ENCODE measurements at regions not wholly inside any gene's neighbourhood (a gene's known extent, or its start where the extent isn't known, plus 50 kb on each side); places are given as distances from the start of the nearest gene placed in this dataset.
A peak's percentile ranks its signal among the peaks of the same experiment; 100 is the strongest.

DNA sequence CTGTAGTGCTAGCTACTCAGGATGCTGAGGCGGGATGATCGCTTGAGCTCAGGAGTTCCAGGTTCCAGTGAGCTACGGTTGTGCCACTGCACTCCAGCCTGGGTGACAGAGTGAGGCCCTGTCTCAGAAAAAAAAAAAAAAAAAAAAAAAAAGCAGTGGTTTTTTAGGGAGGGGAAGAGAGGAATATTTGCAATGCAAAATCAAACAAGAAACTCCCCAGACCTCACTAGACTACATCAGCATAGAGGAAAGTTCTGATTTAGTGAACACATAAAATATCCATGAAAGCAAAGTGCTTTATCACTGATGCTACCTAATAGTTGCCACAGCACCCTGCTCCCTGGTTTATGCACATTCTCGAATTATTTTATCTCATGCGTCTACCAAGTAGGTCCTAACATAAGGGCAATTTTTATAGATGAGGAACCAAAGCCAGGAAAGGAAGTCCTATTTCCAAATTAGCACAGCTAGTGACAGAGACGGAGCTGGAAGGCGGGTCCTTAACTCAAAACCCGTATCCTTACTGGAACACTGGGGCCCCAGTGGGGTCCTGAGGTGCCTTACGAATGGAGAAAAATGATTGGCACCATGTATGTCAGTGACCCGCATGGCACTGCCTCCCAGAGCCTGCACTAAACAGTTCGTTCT, 50.7 kb upstream of the GPR157 start:
- H3K4me1 Mint-ChIP-seq, result peaks cover 6 to 14% (median 7%) of the 10 kb centered on the region in 3 donors
- no peak overlapping the region for H3K4me3 Mint-ChIP-seq
- ATAC-seq (replicated peaks in 1 of 4) (no peak), DNase-seq (no peak)
- H3K27ac Mint-ChIP-seq, result no peak overlapping the region
- Histone ChIP-seq H3K36me3 (ENCODE audit: control insufficient read depth in 2 of 2, extremely low read depth in 1 of 2, insufficient read depth in 1 of 2, low read length in 1 of 2) (no peaks in the 10 kb centered on the region), H3K27me3 (replicated peaks in 1 of 2; ENCODE audit: control insufficient read depth in 2 of 2, extremely low read depth in 1 of 2, insufficient read depth in 2 of 2, low read length in 1 of 2) (peaks cover 6 to 52% of the 10 kb centered on the region in 2 experiments), H3K9me3 (no peaks in the 10 kb centered on the region), H3K4me3 (ENCODE audit: control insufficient read depth in 1 of 2, extremely low read depth in 1 of 2, low read length in 1 of 2) (no peak overlapping the region), H3K4me1 (ENCODE audit: control insufficient read depth in 1 of 2, extremely low read depth in 1 of 2, insufficient read depth in 2 of 2, low read length in 2 of 2) (peaks cover 2 to 16% of the 10 kb centered on the region in 2 experiments), H3K27ac (ENCODE audit: low read length) (no peak overlapping the region)
- peaks cover 12 to 30% of the 10 kb centered on the region in 2 donors for H3K27me3 Mint-ChIP-seq
- peaks cover 0 to 2% (median 0%) of the 10 kb centered on the region in 3 donors for H3K9me3 Mint-ChIP-seq
- H3K36me3 Mint-ChIP-seq, result no peaks in the 10 kb centered on the region
- ChIA-PET CTCF (no interaction called here), POLR2A (no interaction called here)
- 90% methylated on average over 7 of the region's 11 CpGs for WGBS (ENCODE audit: insufficient coverage)

- H3K4me3 Mint-ChIP-seq, result no peak overlapping the region
- no peak overlapping the region for H3K27ac Mint-ChIP-seq
- 89% methylated on average over 4 of the region's 8 CpGs for WGBS (ENCODE audit: insufficient coverage)
These were observed 51.4 kb upstream of the GPR157 start for GRCh38 chr1:9180111-9180819.

DNA sequence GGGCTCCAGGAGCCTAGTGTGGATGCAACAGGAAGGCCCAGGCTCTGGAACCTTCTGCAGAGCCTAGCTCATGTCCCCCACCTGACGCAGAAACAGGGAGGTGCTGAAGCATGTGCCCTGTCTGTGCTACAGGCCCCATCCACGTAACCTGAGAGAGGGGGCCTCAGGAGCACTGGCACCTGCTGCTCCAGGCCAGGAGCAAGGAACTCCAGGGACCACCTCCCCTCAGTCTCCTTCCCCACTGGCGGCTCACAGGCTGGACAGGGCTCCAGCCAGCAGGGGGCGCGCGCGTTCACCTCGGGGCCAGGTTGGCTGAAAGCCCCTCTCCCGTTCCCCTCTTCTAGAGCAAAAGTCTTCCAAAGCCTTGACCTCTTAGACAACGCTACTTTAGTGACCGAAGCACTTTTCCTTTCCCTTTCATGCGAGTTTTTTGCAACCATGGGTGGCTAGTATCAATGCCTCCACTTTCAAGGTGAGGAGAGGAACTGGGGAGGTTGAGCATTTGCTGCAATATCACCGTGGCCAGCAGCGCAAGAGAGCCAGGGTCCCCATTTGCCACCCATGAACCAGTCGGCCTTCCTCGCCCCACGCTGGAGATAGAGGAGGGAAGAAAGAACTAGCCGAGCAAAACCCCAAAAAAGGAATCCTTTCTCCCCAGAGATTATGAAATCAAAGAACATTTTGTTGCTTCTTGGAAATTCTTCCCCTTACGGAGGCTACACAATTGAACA, 52.4 kb upstream of the GPR157 start:
- CTCF ChIA-PET, result interaction anchor here in 1 of 2 donors (0.5 kb wide), 1 partner anchor 108 kb away, joined by 8 read pairs; no protein-coding TSS in a partner anchor
- Histone ChIP-seq H3K4me1 (ENCODE audit: control insufficient read depth in 1 of 2, extremely low read depth in 1 of 2, insufficient read depth in 2 of 2, low read length in 2 of 2) (peaks cover 2 to 16% of the 10 kb centered on the region in 2 experiments), H3K27ac (ENCODE audit: low read length) (no peak overlapping the region), H3K36me3 (ENCODE audit: control insufficient read depth in 2 of 2, extremely low read depth in 1 of 2, insufficient read depth in 1 of 2, low read length in 1 of 2) (no peaks in the 10 kb centered on the region), H3K27me3 (replicated peaks in 1 of 2; ENCODE audit: control insufficient read depth in 2 of 2, extremely low read depth in 1 of 2, insufficient read depth in 2 of 2, low read length in 1 of 2) (peaks cover 9 to 54% of the 10 kb centered on the region in 2 experiments), H3K4me3 (ENCODE audit: control insufficient read depth in 1 of 2, extremely low read depth in 1 of 2, low read length in 1 of 2) (peak overlapping the region in 1 of 2 donors; percentile 67), H3K9me3 (no peaks in the 10 kb centered on the region)
- Mint-ChIP-seq H3K27ac (peak overlapping the region in 1 of 2 donors; percentile 72), H3K4me3 (peak overlapping the region; percentile 67 to 81 (median 79)), H3K9me3 (no peaks in the 10 kb centered on the region), H3K4me1 (peaks cover 6 to 15% (median 7%) of the 10 kb centered on the region in 3 donors), H3K27me3 (peaks cover 12 to 32% of the 10 kb centered on the region in 2 donors), H3K36me3 (no peaks in the 10 kb centered on the region)
- POLR2A ChIA-PET, result no interaction called here
- DNase-seq (peak in 33 of 35 experiments; percentile 24 to 76 (median 56)), ATAC-seq (replicated peaks in 1 of 4) (peak; percentile 68 to 71 (median 71))
- 15% methylated on average over 8 of the region's 19 CpGs for WGBS (ENCODE audit: insufficient coverage)

More at GRCh38 chr1:9180111-9180819, 51.4 kb upstream of the GPR157 start:
- Histone ChIP-seq H3K27me3 (replicated peaks in 1 of 2; ENCODE audit: control insufficient read depth in 2 of 2, extremely low read depth in 1 of 2, insufficient read depth in 2 of 2, low read length in 1 of 2) (peaks cover 9 to 52% of the 10 kb centered on the region in 2 experiments), H3K27ac (ENCODE audit: low read length) (no peak overlapping the region), H3K4me1 (ENCODE audit: control insufficient read depth in 1 of 2, extremely low read depth in 1 of 2, insufficient read depth in 2 of 2, low read length in 2 of 2) (peaks cover 2 to 16% of the 10 kb centered on the region in 2 experiments), H3K9me3 (no peaks in the 10 kb centered on the region), H3K4me3 (ENCODE audit: control insufficient read depth in 1 of 2, extremely low read depth in 1 of 2, low read length in 1 of 2) (no peak overlapping the region), H3K36me3 (ENCODE audit: control insufficient read depth in 2 of 2, extremely low read depth in 1 of 2, insufficient read depth in 1 of 2, low read length in 1 of 2) (no peaks in the 10 kb centered on the region)
- ChIA-PET CTCF (interaction anchor here in 1 of 2 donors (0.5 kb wide), 1 partner anchor 109 kb away, joined by 8 read pairs; no protein-coding TSS in a partner anchor), POLR2A (no interaction called here)
- DNase-seq (no peak), ATAC-seq (replicated peaks in 1 of 4) (no peak)
- Mint-ChIP-seq H3K4me1 (peaks cover 6 to 15% (median 7%) of the 10 kb centered on the region in 3 donors), H3K9me3 (no peaks in the 10 kb centered on the region), H3K27me3 (peaks cover 12 to 33% of the 10 kb centered on the region in 2 donors), H3K36me3 (no peaks in the 10 kb centered on the region)

GRCh38 chr1:9181990-9182783, 52.4 kb upstream of the H6PD start:
- H3K36me3 ChIP-seq (ENCODE audit: control insufficient read depth in 2 of 2, extremely low read depth in 1 of 2, insufficient read depth in 1 of 2, low read length in 1 of 2), result no peaks in the 10 kb centered on the region
- peak; percentile 19 to 41 (median 39) for ATAC-seq (replicated peaks in 1 of 4)

DNA sequence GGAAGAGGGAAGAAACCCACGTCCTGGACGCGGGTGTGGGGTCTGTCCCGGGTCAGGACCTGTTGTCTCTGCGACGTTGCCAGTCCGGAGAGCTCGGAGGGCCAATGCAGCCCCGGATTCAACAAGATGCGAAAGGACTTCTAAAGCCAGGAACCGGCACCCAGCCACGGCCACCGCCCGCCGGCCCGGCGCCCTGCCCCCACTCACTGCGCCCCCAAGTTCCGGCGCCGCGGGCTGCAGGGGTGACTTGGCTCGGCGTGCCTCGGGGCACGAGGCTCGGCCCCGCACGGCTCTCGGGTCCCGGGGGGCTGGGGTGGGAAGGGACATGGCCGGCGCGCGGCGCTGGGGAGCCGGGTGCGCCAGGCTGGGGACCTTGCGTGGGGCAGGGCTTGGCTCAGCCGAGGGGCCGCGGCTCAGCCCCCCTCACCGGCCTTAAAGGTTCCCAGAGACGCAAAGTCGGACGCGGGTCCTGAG, 51.8 kb upstream of the H6PD start:
- Histone ChIP-seq H3K4me3 (ENCODE audit: control insufficient read depth in 1 of 2, extremely low read depth in 1 of 2, low read length in 1 of 2) (peak overlapping the region in 1 of 2 donors; percentile 67), H3K36me3 (ENCODE audit: control insufficient read depth in 2 of 2, extremely low read depth in 1 of 2, insufficient read depth in 1 of 2, low read length in 1 of 2) (no peaks in the 10 kb centered on the region), H3K4me1 (ENCODE audit: control insufficient read depth in 1 of 2, extremely low read depth in 1 of 2, insufficient read depth in 2 of 2, low read length in 2 of 2) (peaks cover 2 to 16% of the 10 kb centered on the region in 2 experiments), H3K27ac (ENCODE audit: low read length) (no peak overlapping the region), H3K27me3 (replicated peaks in 1 of 2; ENCODE audit: control insufficient read depth in 2 of 2, extremely low read depth in 1 of 2, insufficient read depth in 2 of 2, low read length in 1 of 2) (peaks cover 9 to 53% of the 10 kb centered on the region in 2 experiments), H3K9me3 (no peaks in the 10 kb centered on the region)
- WGBS (ENCODE audit: insufficient coverage), result 4% methylated on average over 45 of the region's 47 CpGs
- H3K36me3 Mint-ChIP-seq, result no peaks in the 10 kb centered on the region
- peaks cover 12 to 32% of the 10 kb centered on the region in 2 donors for H3K27me3 Mint-ChIP-seq
- peaks cover 6 to 15% (median 7%) of the 10 kb centered on the region in 3 donors for H3K4me1 Mint-ChIP-seq
- ATAC-seq (replicated peaks in 1 of 4), result no peak
- POLR2A ChIA-PET, result no interaction called here
- H3K27ac Mint-ChIP-seq, result no peak overlapping the region
- CTCF ChIA-PET, result interaction anchor here in 1 of 2 donors (0.6 kb wide), 1 partner anchor 111 kb away, joined by 6 read pairs; no protein-coding TSS in a partner anchor
- no peaks in the 10 kb centered on the region for H3K9me3 Mint-ChIP-seq
- DNase-seq, result no peak
- peak overlapping the region; percentile 44 to 67 (median 62) for H3K4me3 Mint-ChIP-seq

More at GRCh38 chr1:9181990-9182783, 52.4 kb upstream of the H6PD start:
- CTCF ChIA-PET, result no interaction called here
- Mint-ChIP-seq H3K9me3 (no peaks in the 10 kb centered on the region), H3K27me3 (peaks cover 12 to 32% of the 10 kb centered on the region in 2 donors), H3K4me3 (peak overlapping the region; percentile 67 to 81 (median 79)), H3K4me1 (peaks cover 6 to 15% (median 7%) of the 10 kb centered on the region in 3 donors), H3K27ac (peak overlapping the region in 1 of 2 donors; percentile 72), H3K36me3 (no peaks in the 10 kb centered on the region)
- Histone ChIP-seq H3K27me3 (replicated peaks in 1 of 2; ENCODE audit: control insufficient read depth in 2 of 2, extremely low read depth in 1 of 2, insufficient read depth in 2 of 2, low read length in 1 of 2) (peaks cover 9 to 54% of the 10 kb centered on the region in 2 experiments), H3K4me1 (ENCODE audit: control insufficient read depth in 1 of 2, extremely low read depth in 1 of 2, insufficient read depth in 2 of 2, low read length in 2 of 2) (peaks cover 2 to 16% of the 10 kb centered on the region in 2 experiments), H3K27ac (ENCODE audit: low read length) (no peak overlapping the region), H3K9me3 (no peaks in the 10 kb centered on the region), H3K4me3 (ENCODE audit: control insufficient read depth in 1 of 2, extremely low read depth in 1 of 2, low read length in 1 of 2) (peak overlapping the region in 1 of 2 donors; percentile 67)
- POLR2A ChIA-PET, result no interaction called here
- no peak for DNase-seq
- 4% methylated on average over 81 of the region's 83 CpGs for whole genome bisulfite sequencing (ENCODE audit: insufficient coverage)
